Activated T-cell treated with anti-CD3 and anti-CD28 coated beads, Interleukin-2, amount 50 U/mL, for 72 hours (primary cell): ENCODE measurements at regions not wholly inside any gene's neighbourhood (a gene's known extent, or its start where the extent isn't known, plus 50 kb on each side); places are given as distances from the start of the nearest gene placed in this dataset.
A peak's percentile ranks its signal among the peaks of the same experiment; 100 is the strongest.
"Not testable (repeated sequence)": the region's sequence is repeated elsewhere in the genome, so short reads cannot be mapped to it uniquely, and the experiment has no call there.

ENCODE experiments used
- ATAC-seq, 2 donors: fragments of 150-1000 bp; cut with Tn5 transposase; replicated peaks in 1 of 2; 2 replicates each; pipeline ENCODE4 v1.10.0; 2021; ENCODE audit warnings: moderate library complexity in 2 of 2, mild to moderate bottlenecking in 1 of 2
- DNase-seq, 2 donors: peaks; one replicate each; pipeline ENCODE4 v3.0.0; 2021 to 2022; ENCODE audit warnings: mixed read lengths in 1 of 2
- H3K27ac Mint-ChIP-seq: one replicate; pipeline ENCODE4 v1.8.0; 2022; ENCODE audit warnings: mild to moderate bottlenecking, moderate library complexity, mixed read lengths
- H3K27me3 Mint-ChIP-seq: one replicate; pipeline ENCODE4 v1.8.0; 2022; ENCODE audit warnings: low read depth, mixed read lengths
- H3K36me3 Mint-ChIP-seq, 2 donors: one replicate each; pipeline ENCODE4 v1.8.0; 2022; ENCODE audit warnings: mixed read lengths in 2 of 2, mild to moderate bottlenecking in 1 of 2; ENCODE audit not compliant: insufficient read depth in 2 of 2
- H3K4me1 Mint-ChIP-seq: one replicate; pipeline ENCODE4 v1.8.0; 2022; ENCODE audit warnings: low read depth, mixed read lengths
- H3K4me3 Mint-ChIP-seq, 2 donors: one replicate each; pipeline ENCODE4 v1.8.0; 2022; ENCODE audit warnings: mild to moderate bottlenecking in 2 of 2, mixed read lengths in 2 of 2, moderate library complexity in 2 of 2
- H3K9me3 Mint-ChIP-seq, 2 donors: one replicate each; pipeline ENCODE4 v1.8.0; 2022; ENCODE audit warnings: mixed read lengths in 2 of 2

DNA sequence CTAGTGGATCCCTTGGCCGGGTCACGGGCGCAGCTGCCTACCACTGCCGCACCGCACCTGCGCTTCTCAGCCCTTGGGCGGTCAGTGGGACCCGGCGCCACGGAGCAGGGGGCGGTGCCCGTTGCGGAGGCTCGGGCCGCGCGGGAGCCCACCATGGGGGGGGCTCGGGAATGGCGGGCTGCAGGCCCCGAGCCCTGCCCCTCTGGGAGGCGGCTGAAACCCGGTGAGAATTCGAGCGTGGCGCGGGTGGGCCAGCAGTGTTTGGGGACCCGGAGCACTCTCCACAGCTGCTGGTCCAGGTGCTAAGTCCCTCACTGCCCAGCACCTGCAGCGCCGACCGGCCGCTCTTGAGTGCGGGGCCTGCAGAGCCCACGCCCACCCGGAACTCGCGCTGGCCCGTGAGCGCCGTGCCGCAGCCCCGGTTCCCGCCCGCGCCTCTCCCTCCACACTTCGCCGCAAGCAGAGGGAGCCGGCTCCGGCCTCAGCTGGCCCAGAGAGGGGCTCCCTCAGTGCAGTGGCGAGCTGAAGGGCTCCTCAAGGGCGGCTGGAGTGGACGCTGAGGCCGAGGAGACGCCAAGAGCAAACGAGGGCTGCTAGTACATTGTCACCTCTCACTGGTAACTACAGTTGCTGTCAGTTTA, 120.5 kb upstream of the TMEM170B start:
- H3K36me3 Mint-ChIP-seq = peaks cover 5 to 9% of the 10 kb centered on the region in 2 donors
- H3K4me3 Mint-ChIP-seq = no peak overlapping the region
- ATAC-seq = no peak
- no peak overlapping the region for H3K27ac Mint-ChIP-seq
- DNase-seq = no peak
- H3K27me3 Mint-ChIP-seq = no peaks in the 10 kb centered on the region
- H3K4me1 Mint-ChIP-seq = peaks cover 39% of the 10 kb centered on the region
- H3K9me3 Mint-ChIP-seq = peaks cover 2 to 4% of the 10 kb centered on the region in 2 donors

DNA sequence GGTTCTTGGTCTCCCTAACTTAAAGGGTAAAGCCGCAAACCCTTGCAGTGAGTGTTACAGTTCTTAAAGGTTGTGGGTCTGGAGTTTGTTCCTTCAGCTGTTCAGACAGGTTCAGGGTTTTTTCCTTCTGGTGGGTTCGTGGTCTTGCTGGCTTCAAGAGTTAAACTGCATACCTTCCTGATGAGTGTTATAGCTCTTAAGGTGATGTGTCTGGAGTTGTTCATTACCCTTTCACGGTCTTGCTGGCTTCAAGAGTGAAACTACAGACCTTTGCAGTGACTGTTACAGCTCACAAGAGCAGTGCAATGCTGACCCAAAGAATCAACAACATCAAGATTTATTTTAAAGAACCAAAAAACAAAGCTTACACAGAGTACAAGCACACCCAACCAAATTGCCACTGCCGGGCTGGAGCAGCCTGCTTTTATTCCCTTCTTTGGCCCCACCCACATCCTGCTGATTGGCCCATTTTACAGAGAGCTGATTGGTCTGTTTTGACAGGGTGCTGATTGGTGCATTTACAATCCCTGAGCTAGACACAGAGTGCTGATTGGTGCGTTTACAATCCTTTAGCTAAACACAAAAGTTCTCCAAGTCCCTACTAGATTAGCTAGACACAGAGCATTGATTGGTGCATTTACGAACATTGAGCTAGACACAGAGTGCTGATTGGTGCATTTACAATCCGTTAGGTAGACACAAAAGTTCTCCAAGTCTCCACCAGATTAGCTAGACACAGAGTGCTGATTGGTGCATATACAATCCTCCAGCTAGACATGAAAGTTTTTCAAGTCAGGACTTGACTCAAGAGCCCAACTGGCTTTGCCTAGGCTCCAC, 121.2 kb upstream of the TMEM170B start:
- H3K27me3 Mint-ChIP-seq, H3K4me3 Mint-ChIP-seq, DNase-seq, H3K36me3 Mint-ChIP-seq, H3K9me3 Mint-ChIP-seq: not testable (repeated sequence)
- Mint-ChIP-seq H3K27ac (peak overlapping the region; percentile 57), H3K4me1 (peaks cover 46% of the 10 kb centered on the region)
- peak in 1 of 2 donors; percentile 59 for ATAC-seq

DNA sequence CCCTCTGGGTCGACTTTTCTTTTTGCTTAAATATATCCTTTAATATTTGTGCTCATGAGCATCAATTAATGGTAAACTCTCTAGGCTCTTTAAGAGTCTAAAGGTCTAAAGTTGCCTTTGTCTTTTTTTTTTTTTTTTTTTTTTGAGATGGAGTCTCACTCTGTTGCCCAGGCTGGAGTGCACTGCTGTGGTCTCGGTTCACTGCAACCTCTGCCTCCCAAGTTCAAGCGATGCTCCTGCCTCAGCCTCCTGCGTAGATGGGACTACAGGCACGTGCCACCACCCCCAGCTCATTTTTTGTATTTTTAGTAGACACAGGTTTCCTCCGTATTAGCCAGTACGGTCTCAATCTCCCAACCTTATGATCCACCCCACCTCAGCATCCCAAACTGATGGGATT, 122.0 kb upstream of the TMEM170B start:
- DNase-seq (no peak), ATAC-seq (no peak)
- Mint-ChIP-seq H3K4me3 (no peak overlapping the region), H3K27ac (peak overlapping the region; percentile 82), H3K4me1 (peaks cover 54% of the 10 kb centered on the region), H3K9me3 (peaks cover 2 to 4% of the 10 kb centered on the region in 2 donors), H3K36me3 (peaks cover 5 to 9% of the 10 kb centered on the region in 2 donors), H3K27me3 (no peaks in the 10 kb centered on the region)

DNA sequence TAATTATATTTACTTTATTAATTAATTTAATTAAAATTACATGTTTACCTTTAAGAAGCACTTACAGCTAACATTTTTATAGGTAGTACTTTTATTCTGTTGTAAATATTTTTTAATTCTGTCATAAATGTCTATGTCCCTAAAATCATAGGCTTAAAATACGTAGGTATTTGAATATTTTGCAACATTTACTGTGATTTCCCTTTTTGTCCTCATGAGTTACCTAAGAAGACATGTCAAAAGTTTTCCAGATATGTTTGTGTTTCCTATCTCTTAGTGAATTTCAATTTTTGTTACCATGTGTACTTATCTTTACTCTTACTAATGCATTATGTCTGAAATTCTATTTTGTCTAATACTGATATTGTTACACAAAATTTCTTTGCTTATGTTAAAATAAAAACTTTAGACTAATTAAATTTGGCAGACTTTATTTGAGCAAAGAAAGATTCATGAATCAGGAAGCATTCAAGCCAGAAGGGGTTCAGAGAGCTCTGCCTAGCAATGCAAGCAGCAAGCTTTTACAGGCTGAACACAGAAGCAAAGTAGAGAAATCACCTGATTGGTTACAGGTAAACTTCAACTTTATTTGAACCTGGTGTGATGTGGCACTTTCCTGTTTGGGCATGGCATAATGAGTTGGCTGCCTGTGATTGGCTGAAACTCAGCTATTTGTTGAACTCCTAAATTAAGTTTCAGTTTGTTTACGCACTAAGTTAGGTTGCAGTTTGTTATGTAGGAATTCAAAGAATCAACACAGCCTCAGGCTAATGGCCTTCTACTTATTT, 123.2 kb upstream of the TMEM170B start:
- Mint-ChIP-seq H3K27me3 (no peaks in the 10 kb centered on the region), H3K27ac (peak overlapping the region; percentile 28), H3K4me3 (peak overlapping the region in 1 of 2 donors; percentile 18), H3K36me3 (peaks cover 5 to 8% of the 10 kb centered on the region in 2 donors), H3K4me1 (peaks cover 55% of the 10 kb centered on the region), H3K9me3 (peaks cover 2 to 4% of the 10 kb centered on the region in 2 donors)
- DNase-seq (peak in 1 of 2 donors; percentile 34), ATAC-seq (peak in 1 of 2 donors; percentile 35)

DNA sequence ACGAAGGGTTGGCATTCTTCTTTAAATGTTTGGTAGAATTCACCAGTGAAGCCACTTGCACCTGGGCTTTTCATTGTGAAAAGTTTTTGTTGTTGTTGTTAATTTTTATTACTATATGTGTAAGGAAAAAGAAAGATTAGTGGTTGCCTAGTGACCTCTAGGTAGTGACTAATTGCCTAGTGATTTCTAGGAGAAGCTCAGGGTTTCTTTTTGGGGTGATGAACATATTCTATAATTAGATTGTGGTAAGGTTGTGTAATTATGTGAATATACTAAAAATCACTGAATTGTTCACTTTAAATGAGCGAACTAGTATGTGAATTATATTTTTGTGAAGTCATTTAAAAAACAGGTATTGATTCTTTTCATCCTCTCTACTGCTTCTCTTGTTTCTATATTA, 123.8 kb upstream of the TMEM170B start:
- H3K4me1 Mint-ChIP-seq = peaks cover 55% of the 10 kb centered on the region
- H3K27ac Mint-ChIP-seq = peak overlapping the region; percentile 95
- no peak for DNase-seq
- peaks cover 3 to 8% of the 10 kb centered on the region in 2 donors for H3K36me3 Mint-ChIP-seq
- peak; percentile 49 to 54 for ATAC-seq
- no peaks in the 10 kb centered on the region for H3K27me3 Mint-ChIP-seq
- peak overlapping the region; percentile 1 to 82 for H3K4me3 Mint-ChIP-seq
- H3K9me3 Mint-ChIP-seq = peaks cover 2 to 4% of the 10 kb centered on the region in 2 donors

DNA sequence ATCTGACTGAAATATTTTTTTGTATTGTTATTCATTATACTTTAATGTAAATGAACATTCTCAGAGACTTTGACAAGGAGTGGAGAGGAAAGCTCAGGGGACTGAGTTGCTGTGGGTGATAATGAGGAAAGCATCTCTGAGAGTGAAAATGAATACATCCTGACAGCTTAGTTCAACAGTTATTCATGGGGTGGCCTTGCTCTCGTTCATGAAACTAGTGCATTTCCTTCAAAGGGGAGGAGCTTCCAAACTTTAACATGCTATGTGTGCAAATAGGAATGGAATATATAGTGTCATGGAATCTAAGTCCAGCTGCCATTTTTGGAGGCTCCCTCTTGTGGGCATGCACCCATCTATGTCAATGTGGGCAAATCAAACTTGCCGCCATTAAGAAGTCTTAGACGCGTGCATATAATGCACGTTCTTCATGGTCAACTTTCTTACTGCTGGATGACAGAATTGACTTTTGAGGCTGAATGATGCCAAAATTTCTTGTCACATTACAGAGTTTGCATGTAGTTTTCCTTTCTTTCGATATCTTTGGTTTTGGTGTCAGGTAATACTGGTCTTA, 124.3 kb upstream of the TMEM170B start:
- H3K4me3 Mint-ChIP-seq = peak overlapping the region; percentile 27 to 82
- peak; percentile 38 to 52 for ATAC-seq
- H3K9me3 Mint-ChIP-seq = peaks cover 2 to 4% of the 10 kb centered on the region in 2 donors
- H3K27ac Mint-ChIP-seq = peak overlapping the region; percentile 95
- DNase-seq = no peak
- no peaks in the 10 kb centered on the region for H3K27me3 Mint-ChIP-seq
- H3K36me3 Mint-ChIP-seq = peaks cover 3 to 8% of the 10 kb centered on the region in 2 donors
- H3K4me1 Mint-ChIP-seq = peaks cover 55% of the 10 kb centered on the region

DNA sequence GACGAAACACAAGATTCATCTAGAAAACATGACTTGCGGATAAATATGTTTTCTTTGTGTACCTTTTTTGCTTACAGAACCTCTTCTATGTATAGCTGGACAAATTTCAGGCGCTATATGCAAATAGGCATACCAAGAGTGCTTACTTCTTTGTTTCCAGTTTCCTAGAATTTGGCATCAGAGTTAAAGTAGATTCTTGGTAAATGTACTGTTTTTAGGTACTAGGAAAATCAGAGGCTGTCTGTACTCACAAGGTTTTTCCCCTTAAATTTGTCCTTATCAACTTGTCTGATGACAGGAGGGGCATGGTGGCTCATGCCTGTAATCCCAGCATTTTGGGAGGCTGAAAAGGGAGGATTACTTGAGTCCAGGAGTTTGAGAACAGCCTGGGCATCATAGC, 124.9 kb upstream of the TMEM170B start:
- peaks cover 2 to 4% of the 10 kb centered on the region in 2 donors for H3K9me3 Mint-ChIP-seq
- H3K36me3 Mint-ChIP-seq = peaks cover 3 to 8% of the 10 kb centered on the region in 2 donors
- ATAC-seq (peak; percentile 54 to 63), DNase-seq (no peak)
- peak overlapping the region; percentile 82 for H3K27ac Mint-ChIP-seq
- H3K4me3 Mint-ChIP-seq = peak overlapping the region; percentile 27 to 82
- peaks cover 55% of the 10 kb centered on the region for H3K4me1 Mint-ChIP-seq
- H3K27me3 Mint-ChIP-seq = no peaks in the 10 kb centered on the region

DNA sequence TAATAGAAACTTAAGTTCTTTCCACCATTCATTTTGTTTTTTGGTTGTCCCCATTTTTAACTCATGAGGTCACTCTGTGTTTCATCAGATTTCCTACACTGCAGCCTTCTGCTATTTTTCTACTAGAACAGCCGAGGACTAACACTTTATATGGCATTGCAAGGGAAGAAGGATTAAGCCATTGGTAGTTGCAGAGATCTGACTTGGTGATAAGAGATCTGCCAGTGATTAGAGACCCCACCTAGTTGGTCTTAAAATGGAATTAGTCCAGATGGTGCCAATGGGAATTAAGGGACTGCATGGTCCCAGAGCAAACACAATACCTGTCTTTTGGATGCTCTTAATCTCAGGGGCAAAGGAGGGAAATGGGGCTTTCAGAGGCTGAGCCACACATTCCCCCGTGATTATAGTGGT, 125.5 kb upstream of the TMEM170B start:
- H3K4me3 Mint-ChIP-seq = peak overlapping the region in 1 of 2 donors; percentile 82
- DNase-seq (no peak), ATAC-seq (no peak)
- peak overlapping the region; percentile 82 for H3K27ac Mint-ChIP-seq
- H3K27me3 Mint-ChIP-seq = peaks cover 1% of the 10 kb centered on the region
- H3K4me1 Mint-ChIP-seq = peaks cover 55% of the 10 kb centered on the region
- peaks cover 2 to 4% of the 10 kb centered on the region in 2 donors for H3K9me3 Mint-ChIP-seq
- peaks cover 5 to 8% of the 10 kb centered on the region in 2 donors for H3K36me3 Mint-ChIP-seq

DNA sequence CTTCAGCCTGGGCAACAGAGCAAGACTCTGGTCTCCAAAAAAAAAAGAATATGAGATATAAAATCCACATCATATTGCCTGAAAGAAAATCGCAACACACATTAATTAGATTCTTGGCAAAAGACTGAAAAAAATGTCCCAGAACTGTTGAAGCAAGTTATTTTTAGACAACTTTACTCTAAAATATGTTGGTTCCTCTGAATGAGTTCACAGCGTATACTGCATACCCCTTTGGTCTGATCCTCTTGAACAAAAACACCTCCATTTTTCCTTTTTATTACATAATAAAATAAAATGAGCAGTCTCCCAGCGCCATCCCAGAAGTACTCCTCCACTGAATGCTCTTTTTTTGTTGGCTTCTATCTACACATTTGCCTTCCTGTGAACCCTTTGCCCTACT, 126.0 kb upstream of the TMEM170B start:
- ATAC-seq = no peak
- Mint-ChIP-seq H3K9me3 (peaks cover 2 to 4% of the 10 kb centered on the region in 2 donors), H3K27ac (peak overlapping the region; percentile 61)

DNA sequence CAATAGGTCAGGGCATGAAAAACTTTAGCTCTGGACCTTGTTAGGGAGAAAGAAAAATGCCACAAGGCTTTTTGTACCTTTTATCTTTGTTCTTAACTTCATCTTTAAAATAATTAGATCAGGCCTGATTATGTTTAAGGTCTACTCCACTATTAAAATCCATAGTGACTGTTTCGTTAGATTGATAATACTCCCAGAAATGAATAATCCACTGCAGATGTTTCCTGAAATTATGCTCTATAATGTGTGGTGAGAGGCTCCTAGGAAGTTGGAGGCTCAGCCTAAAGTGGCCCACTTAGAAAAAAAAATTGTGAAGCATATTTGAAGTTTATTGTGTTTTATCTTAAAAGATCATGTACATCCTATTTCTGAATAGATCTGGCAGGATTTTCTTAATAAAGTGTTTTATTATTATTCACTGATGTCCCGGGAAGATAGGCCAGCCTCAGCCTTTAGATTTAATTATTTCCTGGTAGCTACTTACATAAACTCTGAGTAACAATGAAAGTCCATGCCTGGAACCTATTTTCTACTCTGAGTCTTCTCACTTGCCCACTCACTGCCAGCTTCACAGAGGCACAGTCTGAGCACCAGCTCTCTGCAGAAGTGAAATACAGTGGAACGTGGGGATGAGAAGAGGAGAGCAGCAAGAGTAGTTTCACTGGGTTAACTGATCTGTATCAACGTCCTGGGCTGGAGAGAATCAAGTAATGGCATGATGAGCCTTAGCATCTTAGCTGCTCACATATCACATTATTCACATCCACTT, 126.8 kb upstream of the TMEM170B start:
- H3K4me1 Mint-ChIP-seq = peaks cover 50% of the 10 kb centered on the region
- no peaks in the 10 kb centered on the region for H3K9me3 Mint-ChIP-seq
- DNase-seq (peak; percentile 14 to 30), ATAC-seq (peak; percentile 71)
- peak overlapping the region in 1 of 2 donors; percentile 19 for H3K4me3 Mint-ChIP-seq
- peak overlapping the region; percentile 34 for H3K27ac Mint-ChIP-seq
- peaks cover 5% of the 10 kb centered on the region for H3K27me3 Mint-ChIP-seq
- H3K36me3 Mint-ChIP-seq = peaks cover 0 to 2% of the 10 kb centered on the region in 2 donors

More for the DNA sequence above, 126.0 kb upstream of the TMEM170B start:
- Mint-ChIP-seq H3K4me1 (peaks cover 55% of the 10 kb centered on the region), H3K4me3 (peak overlapping the region in 1 of 2 donors; percentile 82), H3K27me3 (peaks cover 5% of the 10 kb centered on the region), H3K36me3 (peaks cover 4 to 8% of the 10 kb centered on the region in 2 donors)
- DNase-seq = no peak

DNA sequence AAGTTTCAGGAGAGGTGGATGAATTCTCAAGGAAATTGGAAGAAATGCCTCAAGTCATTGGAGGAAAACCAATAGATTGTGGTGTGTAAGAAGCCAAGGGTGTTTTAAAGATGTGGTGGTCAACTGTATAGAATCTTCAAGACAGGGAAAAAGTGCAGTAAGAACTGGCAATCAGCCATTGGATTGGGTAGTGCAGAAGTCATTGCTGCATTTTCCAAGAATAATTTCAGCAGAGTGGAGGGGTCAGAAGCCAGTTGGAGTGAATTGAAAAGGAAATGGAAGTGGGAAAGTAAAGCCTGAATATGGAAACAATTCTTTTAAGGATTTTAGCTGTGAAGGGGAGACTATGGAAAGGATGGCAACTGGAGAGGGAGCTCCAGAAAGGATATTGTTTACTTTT, 128.2 kb upstream of the TMEM170B start:
- Mint-ChIP-seq H3K4me1 (peaks cover 37% of the 10 kb centered on the region), H3K4me3 (no peak overlapping the region), H3K27me3 (peaks cover 5% of the 10 kb centered on the region), H3K36me3 (peaks cover 0 to 2% of the 10 kb centered on the region in 2 donors), H3K9me3 (no peaks in the 10 kb centered on the region), H3K27ac (peak overlapping the region; percentile 10)
- ATAC-seq (no peak), DNase-seq (no peak)

DNA sequence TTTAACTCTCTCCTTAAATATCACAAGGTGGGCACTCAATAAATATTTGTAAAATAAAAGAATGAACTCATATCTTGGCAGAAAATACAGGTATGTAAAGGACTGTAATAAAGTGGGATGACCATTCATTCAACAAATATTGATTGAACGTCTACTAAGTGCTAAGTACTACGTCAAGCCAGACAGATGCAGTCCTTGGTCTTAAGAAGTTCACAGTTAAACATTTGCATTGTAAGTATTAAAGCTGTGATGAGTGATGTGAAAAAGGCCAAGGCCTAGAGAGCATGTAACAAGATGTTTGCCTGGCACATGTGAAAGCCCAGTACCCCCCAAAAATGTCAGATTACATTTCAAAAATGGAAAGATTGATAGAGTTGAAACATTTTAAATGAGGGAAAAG, 130.1 kb upstream of the TMEM170B start:
- Mint-ChIP-seq H3K27me3 (peaks cover 5% of the 10 kb centered on the region), H3K4me1 (peaks cover 20% of the 10 kb centered on the region), H3K36me3 (peaks cover 0 to 2% of the 10 kb centered on the region in 2 donors), H3K27ac (no peak overlapping the region), H3K4me3 (no peak overlapping the region), H3K9me3 (no peaks in the 10 kb centered on the region)
- DNase-seq (no peak), ATAC-seq (no peak)
